ENCODE measurements at regions not wholly inside any gene's neighbourhood (a gene's known extent, or its start where the extent isn't known, plus 50 kb on each side); places are given as distances from the start of the nearest gene placed in this dataset.

- TF ChIP-seq HDGF (IDR thresholded peaks at IDR 0.05; ENCODE audit: borderline replicate concordance): no peak
- TF ChIP-seq FOXM1 (IDR thresholded peaks at IDR 0.05; ENCODE audit: borderline replicate concordance): no peak
- TF ChIP-seq LEF1 (IDR thresholded peaks at IDR 0.05; ENCODE audit: borderline replicate concordance): no peak
- no peak for TF ChIP-seq SP1 (IDR thresholded peaks at IDR 0.05)
- TF ChIP-seq FOXA1 (IDR thresholded peaks at IDR 0.05): no peak
- no peak for TF ChIP-seq PKNOX1 (IDR thresholded peaks at IDR 0.05)
- no peak for TF ChIP-seq SUZ12 (IDR thresholded peaks at IDR 0.05)
- no peak for TF ChIP-seq NFRKB (IDR thresholded peaks at IDR 0.05)
- TF ChIP-seq BHLHE40 (IDR thresholded peaks at IDR 0.05; ENCODE audit: borderline replicate concordance): no peak
- no peak for TF ChIP-seq TARDBP (IDR thresholded peaks at IDR 0.05)
- no peak for TF ChIP-seq L3MBTL2 (conservative IDR thresholded peaks at IDR 0.05)
- TF ChIP-seq ZNF384 (IDR thresholded peaks at IDR 0.05): no peak
- TF ChIP-seq CTBP1 (IDR thresholded peaks at IDR 0.05; ENCODE audit: borderline replicate concordance): no peak
- ChIA-PET POLR2A (no interaction called here), CTCF (no interaction called here)
- DNase-seq (ENCODE audit: extremely low spot score): no peak
These were observed 156.4 kb upstream of the CARMIL1 start for GRCh38 chr6:25122622-25123237.

- CTCF ChIA-PET: no interaction called here
- TF ChIP-seq HDGF (IDR thresholded peaks at IDR 0.05; ENCODE audit: borderline replicate concordance) (no peak), PKNOX1 (IDR thresholded peaks at IDR 0.05) (no peak), FOXK2 (IDR thresholded peaks at IDR 0.05) (no peak), ZNF384 (IDR thresholded peaks at IDR 0.05) (no peak), NFRKB (IDR thresholded peaks at IDR 0.05) (no peak), ARNT (IDR thresholded peaks at IDR 0.05) (no peak), FOXA1 (IDR thresholded peaks at IDR 0.05) (no peak), SUZ12 (IDR thresholded peaks at IDR 0.05) (no peak), FOXM1 (IDR thresholded peaks at IDR 0.05; ENCODE audit: borderline replicate concordance) (no peak), LEF1 (IDR thresholded peaks at IDR 0.05; ENCODE audit: borderline replicate concordance) (no peak), TARDBP (IDR thresholded peaks at IDR 0.05) (no peak), L3MBTL2 (conservative IDR thresholded peaks at IDR 0.05) (no peak)
- POLR2A ChIA-PET: no interaction called here
- DNase-seq (ENCODE audit: extremely low spot score): no peak
These were observed 154.9 kb upstream of the CARMIL1 start for GRCh38 chr6:25124216-25124715.

GRCh38 chr6:25125736-25126135 lies 153.4 kb upstream of the CARMIL1 start:
- TF ChIP-seq NFRKB (IDR thresholded peaks at IDR 0.05): no peak
- no peak for TF ChIP-seq L3MBTL2 (conservative IDR thresholded peaks at IDR 0.05)
- TF ChIP-seq FOXA1 (IDR thresholded peaks at IDR 0.05): no peak
- no peak for TF ChIP-seq HDGF (IDR thresholded peaks at IDR 0.05; ENCODE audit: borderline replicate concordance)
- TF ChIP-seq SP1 (IDR thresholded peaks at IDR 0.05): no peak
- TF ChIP-seq FOXM1 (IDR thresholded peaks at IDR 0.05; ENCODE audit: borderline replicate concordance): no peak
- no peak for TF ChIP-seq CTBP1 (IDR thresholded peaks at IDR 0.05; ENCODE audit: borderline replicate concordance)
- TF ChIP-seq ZNF384 (IDR thresholded peaks at IDR 0.05): no peak
- TF ChIP-seq PKNOX1 (IDR thresholded peaks at IDR 0.05): no peak
- no peak for TF ChIP-seq BHLHE40 (IDR thresholded peaks at IDR 0.05; ENCODE audit: borderline replicate concordance)
- TF ChIP-seq FOXK2 (IDR thresholded peaks at IDR 0.05): no peak
- TF ChIP-seq SUZ12 (IDR thresholded peaks at IDR 0.05): no peak
- no peak for TF ChIP-seq LEF1 (IDR thresholded peaks at IDR 0.05; ENCODE audit: borderline replicate concordance)
- TF ChIP-seq ELF4 (IDR thresholded peaks at IDR 0.05): no peak
- TF ChIP-seq TARDBP (IDR thresholded peaks at IDR 0.05): no peak
- TF ChIP-seq ARNT (IDR thresholded peaks at IDR 0.05): no peak
- ChIA-PET CTCF (no interaction called here), POLR2A (no interaction called here)
- no peak for DNase-seq (ENCODE audit: extremely low spot score)

- ChIA-PET POLR2A (no interaction called here), CTCF (no interaction called here)
- DNase-seq (ENCODE audit: extremely low spot score): no peak
- TF ChIP-seq CTBP1 (IDR thresholded peaks at IDR 0.05; ENCODE audit: borderline replicate concordance) (no peak), TARDBP (IDR thresholded peaks at IDR 0.05) (no peak), HDGF (IDR thresholded peaks at IDR 0.05; ENCODE audit: borderline replicate concordance) (no peak), FOXK2 (IDR thresholded peaks at IDR 0.05) (no peak), NFRKB (IDR thresholded peaks at IDR 0.05) (no peak), ZNF384 (IDR thresholded peaks at IDR 0.05) (no peak), L3MBTL2 (conservative IDR thresholded peaks at IDR 0.05) (no peak), SP1 (IDR thresholded peaks at IDR 0.05) (no peak), PKNOX1 (IDR thresholded peaks at IDR 0.05) (no peak)
These were observed 151.9 kb upstream of the CARMIL1 start for GRCh38 chr6:25127076-25127837.

- CTCF ChIA-PET: no interaction called here
These were observed 148.7 kb upstream of the CARMIL1 start for GRCh38 chr6:25130518-25130917.

More at GRCh38 chr6:25130518-25130917, 148.7 kb upstream of the CARMIL1 start:
- no peak for TF ChIP-seq SUZ12 (IDR thresholded peaks at IDR 0.05)
- no peak for TF ChIP-seq ELF4 (IDR thresholded peaks at IDR 0.05)
- no peak for TF ChIP-seq L3MBTL2 (conservative IDR thresholded peaks at IDR 0.05)
- no peak for TF ChIP-seq PKNOX1 (IDR thresholded peaks at IDR 0.05)
- no peak for TF ChIP-seq FOXA1 (IDR thresholded peaks at IDR 0.05)
- POLR2A ChIA-PET: no interaction called here
- no peak for DNase-seq (ENCODE audit: extremely low spot score)
